DOHH2 (cell line): ENCODE measurements at regions not wholly inside any gene's neighbourhood (a gene's known extent, or its start where the extent isn't known, plus 50 kb on each side); places are given as distances from the start of the nearest gene placed in this dataset.
"Not testable (repeated sequence)": the region's sequence is repeated elsewhere in the genome, so short reads cannot be mapped to it uniquely, and the experiment has no call there.

Experiments used
- H3F3A ChIP-seq: fragments of 200-600 bp; sonication (generic), shearing (Covaris generic); 2 replicates; pipeline ENCODE4 v1.6.0; 2016; ENCODE audit warnings: antibody characterized with exemption, mild to moderate bottlenecking; ENCODE audit not compliant: control insufficient read depth, insufficient read depth
- H3K27ac ChIP-seq: fragments of 200-600 bp; sonication (generic); 2 replicates; pipeline ENCODE4 v1.5.1; 2014; ENCODE audit warnings: low read depth, mild to moderate bottlenecking, low read length, moderate library complexity
- H3K27me3 ChIP-seq: fragments of 200-600 bp; sonication (generic); 2 replicates; pipeline ENCODE4 v1.6.1; 2014; ENCODE audit warnings: mild to moderate bottlenecking, low read length, mixed read lengths; ENCODE audit not compliant: control insufficient read depth
- H3K36me3 ChIP-seq: fragments of 200-600 bp; sonication (generic); 2 replicates; pipeline ENCODE4 v1.6.1; 2014; ENCODE audit warnings: mild to moderate bottlenecking, low read length, moderate library complexity, mixed read lengths; ENCODE audit not compliant: control insufficient read depth
- H3K4me1 ChIP-seq: fragments of 200-600 bp; sonication (generic); 2 replicates; pipeline ENCODE4 v1.6.1; 2014; ENCODE audit warnings: mild to moderate bottlenecking, low read length, mixed read lengths; ENCODE audit not compliant: control insufficient read depth
- H3K4me2 ChIP-seq: fragments of 200-600 bp; sonication (generic); 2 replicates; pipeline ENCODE4 v1.6.0; 2014; ENCODE audit warnings: mild to moderate bottlenecking, low read length, moderate library complexity
- H3K4me3 ChIP-seq: fragments of 200-600 bp; sonication (generic); 2 replicates; pipeline ENCODE4 v1.5.1; 2014; ENCODE audit warnings: mild to moderate bottlenecking, low read length, mixed read lengths
- H3K79me2 ChIP-seq: fragments of 200-600 bp; sonication (generic); 2 replicates; pipeline ENCODE4 v1.6.1; 2014; ENCODE audit warnings: mild to moderate bottlenecking, low read length, mixed read lengths; ENCODE audit not compliant: control insufficient read depth
- H3K9me2 ChIP-seq: fragments of 200-600 bp; sonication (generic); replicated peaks from 2 replicates; pipeline ENCODE4 v1.6.1; 2014; ENCODE audit warnings: mild to moderate bottlenecking, low read length, mixed read lengths; ENCODE audit not compliant: control insufficient read depth
- H3K9me3 ChIP-seq: fragments of 200-600 bp; sonication (generic); 2 replicates; pipeline ENCODE4 v1.6.1; 2014; ENCODE audit warnings: antibody characterized with exemption, low read length, mixed read lengths; ENCODE audit not compliant: control insufficient read depth, insufficient read depth
- H4K20me1 ChIP-seq: fragments of 200-600 bp; sonication (generic); 2 replicates; pipeline ENCODE4 v1.6.0; 2014; ENCODE audit warnings: low read depth, mild to moderate bottlenecking, antibody characterized with exemption, low read length, moderate library complexity; ENCODE audit not compliant: control insufficient read depth, insufficient read depth

DNA sequence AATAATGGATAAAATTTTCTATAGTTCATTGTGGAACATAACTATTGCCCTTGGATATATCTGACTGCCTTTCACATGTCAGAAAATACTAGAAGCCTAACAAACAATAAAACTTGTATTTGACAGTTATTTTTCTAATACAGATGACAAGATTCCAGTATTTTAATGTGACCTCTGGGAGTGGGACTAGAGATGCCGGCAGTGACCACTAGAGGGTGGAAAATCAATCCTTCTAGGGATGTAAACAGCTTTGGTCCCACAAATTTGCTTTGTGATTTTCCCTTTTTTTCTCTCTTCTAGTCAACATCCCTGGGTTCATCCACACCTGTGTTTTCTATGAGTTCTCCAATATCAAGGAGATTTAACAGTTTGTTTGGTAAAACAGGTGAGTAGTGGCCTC is 813.7 kb downstream of the SPATA31A1 start:
- not testable (repeated sequence) for H3K36me3 ChIP-seq, H3K27me3 ChIP-seq, H3K9me2 ChIP-seq, H3K4me1 ChIP-seq, H3K4me2 ChIP-seq, H3K27ac ChIP-seq, H4K20me1 ChIP-seq, H3K4me3 ChIP-seq, H3K9me3 ChIP-seq, H3K79me2 ChIP-seq, H3F3A ChIP-seq

DNA sequence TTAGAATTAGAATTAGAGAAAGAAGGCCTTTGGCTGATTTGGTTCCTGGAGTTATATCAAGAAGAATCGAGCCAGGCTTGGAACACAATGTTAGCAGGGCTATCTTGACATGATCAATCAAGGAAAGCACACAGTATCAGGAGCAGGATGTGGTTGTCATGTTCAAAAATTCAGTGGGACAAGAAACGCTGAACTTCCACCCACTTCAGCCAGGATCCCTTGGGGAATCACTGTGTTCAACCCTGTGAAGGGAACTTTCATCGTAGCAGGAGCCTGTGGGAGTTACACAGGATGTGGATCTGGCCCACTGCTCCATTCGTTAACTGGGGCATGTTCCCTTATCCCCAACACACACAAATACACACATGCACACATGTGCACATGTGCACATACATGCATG is 817.8 kb downstream of the SPATA31A1 start:
- not testable (repeated sequence) for H3K4me2 ChIP-seq, H3K9me2 ChIP-seq, H3F3A ChIP-seq, H3K27me3 ChIP-seq, H3K27ac ChIP-seq, H3K4me3 ChIP-seq, H3K9me3 ChIP-seq, H4K20me1 ChIP-seq, H3K36me3 ChIP-seq, H3K79me2 ChIP-seq, H3K4me1 ChIP-seq

DNA sequence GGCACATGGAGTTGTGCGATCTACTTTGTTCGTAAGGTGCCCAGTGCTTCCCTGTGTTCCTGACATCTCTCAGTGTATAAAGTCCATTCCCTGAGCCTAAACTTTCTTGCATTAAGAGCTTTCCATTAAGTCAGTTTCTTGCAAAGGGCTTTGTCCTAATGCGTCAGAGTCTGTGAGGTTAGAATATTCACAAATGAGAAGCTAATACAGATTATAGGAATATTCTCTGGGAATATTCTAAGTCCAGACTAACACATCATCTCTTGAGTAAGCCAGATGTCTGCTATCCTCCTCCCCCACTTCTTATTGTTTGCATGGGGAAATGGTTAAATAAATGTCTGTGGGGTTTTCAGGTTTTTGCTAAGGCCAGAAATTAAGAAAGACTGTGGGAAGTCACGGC is 818.6 kb downstream of the SPATA31A1 start:
- not testable (repeated sequence) for H3K4me2 ChIP-seq, H3F3A ChIP-seq, H3K36me3 ChIP-seq, H3K4me3 ChIP-seq, H3K4me1 ChIP-seq, H3K79me2 ChIP-seq, H4K20me1 ChIP-seq, H3K27ac ChIP-seq, H3K27me3 ChIP-seq, H3K9me2 ChIP-seq, H3K9me3 ChIP-seq

DNA sequence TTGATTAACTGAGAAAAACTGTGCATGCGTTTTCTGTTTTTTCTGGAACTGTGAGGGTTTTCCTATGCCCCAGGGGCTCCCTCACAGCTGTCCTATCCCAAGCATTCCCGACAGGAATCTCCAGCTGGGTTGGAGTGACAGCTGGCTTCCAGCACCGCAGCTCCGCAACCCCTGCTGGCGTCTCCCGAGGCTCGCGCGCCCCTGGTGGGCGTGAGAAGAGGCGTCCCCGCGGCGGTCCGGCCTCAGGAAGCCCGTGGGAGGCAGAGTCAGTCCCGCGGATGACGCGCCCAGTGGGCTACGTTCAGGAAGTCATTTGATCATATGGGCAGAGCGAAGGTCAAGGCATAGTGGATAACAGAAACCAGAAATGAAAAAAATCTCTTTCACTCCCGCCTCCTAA is 821.9 kb downstream of the SPATA31A1 start:
- not testable (repeated sequence) for H3K4me3 ChIP-seq, H3K9me2 ChIP-seq, H3K36me3 ChIP-seq, H3K27ac ChIP-seq, H3K79me2 ChIP-seq, H3K4me1 ChIP-seq, H4K20me1 ChIP-seq, H3K27me3 ChIP-seq, H3K4me2 ChIP-seq, H3K9me3 ChIP-seq, H3F3A ChIP-seq

DNA sequence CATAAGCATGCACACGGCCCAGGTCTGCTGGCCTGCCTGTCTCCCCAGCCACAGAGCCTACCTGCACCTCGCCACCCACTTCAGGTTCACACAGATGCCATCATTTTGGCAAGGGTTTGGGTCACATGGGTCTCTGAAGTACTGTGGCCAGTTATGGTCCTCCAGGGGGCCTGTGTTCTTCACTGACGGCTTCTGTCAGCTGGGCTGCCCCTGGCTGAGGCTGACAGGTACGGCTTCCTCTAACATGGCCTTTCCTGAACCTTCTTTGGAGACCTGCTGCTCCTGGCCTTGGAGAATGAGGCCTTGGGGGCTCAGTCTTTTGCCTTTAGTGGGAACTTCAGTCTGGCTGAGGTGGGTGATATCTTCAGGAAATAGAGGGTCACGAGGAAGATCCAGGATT is 835.9 kb downstream of the SPATA31A1 start:
- not testable (repeated sequence) for H3K27ac ChIP-seq, H3K79me2 ChIP-seq, H3K4me3 ChIP-seq, H3K4me2 ChIP-seq, H3K4me1 ChIP-seq, H3K9me2 ChIP-seq, H3K9me3 ChIP-seq, H4K20me1 ChIP-seq, H3F3A ChIP-seq, H3K36me3 ChIP-seq, H3K27me3 ChIP-seq

DNA sequence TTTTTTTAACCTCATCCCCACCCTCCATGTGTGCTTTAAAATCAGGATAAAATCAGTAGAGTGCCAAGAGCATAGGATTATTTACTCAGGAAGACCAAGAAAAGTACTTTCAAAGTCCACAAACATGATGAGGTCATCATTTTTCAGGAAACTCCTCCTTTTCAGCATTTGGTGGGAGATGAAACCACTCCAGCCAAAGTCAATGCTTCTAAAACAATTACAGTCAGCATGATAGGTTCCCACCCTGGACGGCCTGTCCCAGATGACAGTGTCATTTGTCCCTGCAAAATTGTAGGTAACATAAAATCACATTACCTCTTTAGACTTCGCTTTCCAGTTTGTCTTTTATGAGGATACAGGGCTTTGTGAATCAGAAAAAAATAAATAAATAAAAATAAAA is 836.7 kb downstream of the SPATA31A1 start:
- H3K9me3 ChIP-seq, H3K4me2 ChIP-seq, H3K4me3 ChIP-seq, H3K79me2 ChIP-seq, H3K36me3 ChIP-seq, H4K20me1 ChIP-seq, H3F3A ChIP-seq, H3K27ac ChIP-seq, H3K4me1 ChIP-seq, H3K27me3 ChIP-seq, H3K9me2 ChIP-seq: not testable (repeated sequence)

DNA sequence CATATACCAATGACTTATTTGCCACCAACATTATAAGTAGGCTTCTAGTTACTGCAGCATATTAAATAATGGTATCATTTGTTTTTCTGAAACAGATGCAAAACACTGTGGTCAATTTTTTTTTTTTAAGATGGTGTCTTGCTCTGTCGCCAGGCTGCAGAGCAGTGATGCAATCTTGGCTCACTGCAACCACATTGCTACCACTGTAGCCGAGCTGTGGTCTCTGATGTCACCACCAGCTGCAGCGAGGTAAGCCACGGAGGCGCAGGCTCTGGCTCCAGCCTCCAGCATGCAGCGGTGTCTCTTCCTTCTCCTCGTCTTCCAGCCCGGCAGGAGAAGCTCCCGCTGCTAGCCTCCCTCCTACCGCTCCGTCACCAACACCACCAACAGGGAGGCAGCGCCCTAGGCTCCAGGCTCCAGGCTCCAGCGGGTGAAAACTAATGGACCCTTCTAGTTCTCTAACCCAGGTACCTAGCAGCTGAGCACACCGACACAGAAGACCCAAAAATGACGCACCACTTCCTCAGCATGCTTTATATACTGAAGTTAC is 840.8 kb downstream of the SPATA31A1 start:
- H3K36me3 ChIP-seq, H4K20me1 ChIP-seq, H3K4me1 ChIP-seq, H3F3A ChIP-seq, H3K27me3 ChIP-seq, H3K9me2 ChIP-seq, H3K79me2 ChIP-seq, H3K4me3 ChIP-seq, H3K27ac ChIP-seq, H3K9me3 ChIP-seq, H3K4me2 ChIP-seq: not testable (repeated sequence)

DNA sequence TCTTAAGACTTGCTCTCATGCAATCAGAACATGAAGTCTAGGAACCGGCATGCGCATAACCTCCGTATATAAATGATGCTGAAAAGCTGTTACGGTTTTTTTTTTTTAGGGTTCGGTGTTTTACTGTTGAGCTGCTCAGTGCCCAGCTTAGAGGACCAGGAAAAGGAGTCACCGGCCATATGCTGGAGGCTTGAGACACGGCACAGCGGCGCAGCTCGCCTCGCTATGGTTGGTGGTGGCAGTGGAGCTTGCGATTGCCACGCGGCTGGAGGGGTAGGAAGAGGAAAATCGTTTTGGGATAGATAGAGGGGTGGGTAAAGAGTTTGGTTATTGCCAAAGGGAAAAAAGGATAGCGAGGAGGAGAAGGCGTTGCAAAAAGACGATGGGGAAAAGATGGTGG is 841.3 kb downstream of the SPATA31A1 start:
- H3K36me3 ChIP-seq, H3K27me3 ChIP-seq, H3K79me2 ChIP-seq, H3K9me3 ChIP-seq, H3K4me3 ChIP-seq, H4K20me1 ChIP-seq, H3K4me1 ChIP-seq, H3K4me2 ChIP-seq, H3K9me2 ChIP-seq, H3F3A ChIP-seq, H3K27ac ChIP-seq: not testable (repeated sequence)
